ENCODE measurements at regions not wholly inside any gene's neighbourhood (a gene's known extent, or its start where the extent isn't known, plus 50 kb on each side); places are given as distances from the start of the nearest gene placed in this dataset.

GRCh38 chr12:115750340-115750739 is 527.2 kb downstream of the MED13L start:
- no peaks in the 10 kb centered on the region for H3K79me2 ChIP-seq (ENCODE audit: insufficient read depth, low read length)

DNA sequence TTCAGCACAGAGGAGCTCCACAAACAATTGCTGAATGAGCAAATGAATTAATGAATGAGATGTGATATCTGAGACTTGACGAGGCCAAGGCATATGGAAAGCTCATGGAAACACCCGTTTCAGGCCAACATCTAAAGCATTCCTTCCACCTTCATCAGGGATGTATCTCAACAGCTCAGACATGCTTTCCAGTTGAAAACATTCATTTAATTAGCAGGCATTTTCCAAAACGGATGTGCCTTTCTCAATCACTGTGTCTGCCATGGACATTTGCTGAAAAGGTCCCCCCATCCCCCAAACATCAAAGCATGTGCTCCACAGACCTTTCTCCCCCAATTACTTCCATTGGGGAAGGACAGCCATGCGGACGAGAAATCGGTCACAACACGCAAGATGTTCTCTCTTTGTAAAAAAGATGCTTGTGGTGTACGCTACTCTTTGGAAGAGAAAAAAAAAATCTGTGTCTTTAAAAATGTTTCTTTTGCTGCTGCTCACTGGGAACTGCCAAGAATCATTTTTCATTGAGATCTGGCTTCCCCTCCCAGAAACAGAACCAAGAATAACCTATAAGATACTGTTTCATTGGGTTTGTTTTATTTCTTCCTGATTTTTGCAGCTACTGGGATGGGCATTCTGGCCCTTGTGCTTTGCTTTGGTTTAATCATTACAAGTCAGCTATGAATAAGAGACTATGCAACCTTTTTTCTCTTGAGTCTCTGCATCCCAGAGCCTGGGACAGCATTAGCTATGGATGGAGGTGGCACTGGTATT is 528.2 kb downstream of the MED13L start:
- Histone ChIP-seq H3K9ac (ENCODE audit: low read length) (no peak overlapping the region), H3K9me3 (ENCODE audit: low read length) (no peaks in the 10 kb centered on the region), H3K27ac (ENCODE audit: low read depth, low read length, poor library complexity, severe bottlenecking) (no peak overlapping the region), H3K4me1 (ENCODE audit: insufficient read depth, low read length, severe bottlenecking) (no peaks in the 10 kb centered on the region), H3K27me3 (ENCODE audit: insufficient read depth, low read length) (peaks cover 4% of the 10 kb centered on the region; the same call in 1 of the 2 replicates), H4K20me1 (ENCODE audit: insufficient read depth, low read length) (no peaks in the 10 kb centered on the region), H2AFZ (ENCODE audit: low read length) (no peak overlapping the region), H3K4me3 (ENCODE audit: low read depth, low read length, poor library complexity, severe bottlenecking) (no peak overlapping the region), H3F3A (ENCODE audit: insufficient read depth, low read length) (no peaks in the 10 kb centered on the region), H3K9me2 (ENCODE audit: low read depth, low read length) (no peaks in the 10 kb centered on the region), H3K4me2 (ENCODE audit: low read length) (no peak overlapping the region), H3K79me2 (ENCODE audit: insufficient read depth, low read length) (no peaks in the 10 kb centered on the region), H3K36me3 (ENCODE audit: insufficient read depth, low read length) (no peaks in the 10 kb centered on the region)
- TF ChIP-seq CTCF (IDR thresholded peaks at IDR 0.05; ENCODE audit: low read length): no peak
- TF ChIP-seq EZH2 (IDR thresholded peaks at IDR 0.05; ENCODE audit: borderline replicate concordance, low read length): no peak

More at GRCh38 chr12:115750340-115750739, 527.2 kb downstream of the MED13L start:
- Histone ChIP-seq H3K27ac (ENCODE audit: low read depth, low read length, poor library complexity, severe bottlenecking) (no peak overlapping the region), H4K20me1 (ENCODE audit: insufficient read depth, low read length) (no peaks in the 10 kb centered on the region), H3F3A (ENCODE audit: insufficient read depth, low read length) (no peaks in the 10 kb centered on the region), H3K27me3 (ENCODE audit: insufficient read depth, low read length) (peaks cover 4% of the 10 kb centered on the region; the same call in 1 of the 2 replicates), H3K9me3 (ENCODE audit: low read length) (no peaks in the 10 kb centered on the region), H3K4me3 (ENCODE audit: low read depth, low read length, poor library complexity, severe bottlenecking) (no peak overlapping the region), H3K4me1 (ENCODE audit: insufficient read depth, low read length, severe bottlenecking) (no peaks in the 10 kb centered on the region), H2AFZ (ENCODE audit: low read length) (no peak overlapping the region), H3K4me2 (ENCODE audit: low read length) (no peak overlapping the region), H3K9ac (ENCODE audit: low read length) (no peak overlapping the region), H3K9me2 (ENCODE audit: low read depth, low read length) (no peaks in the 10 kb centered on the region), H3K36me3 (ENCODE audit: insufficient read depth, low read length) (no peaks in the 10 kb centered on the region)
- TF ChIP-seq EZH2 (IDR thresholded peaks at IDR 0.05; ENCODE audit: borderline replicate concordance, low read length) (no peak), CTCF (IDR thresholded peaks at IDR 0.05; ENCODE audit: low read length) (no peak)

GRCh38 chr12:115740586-115741155 is 536.8 kb downstream of the MED13L start:
- Histone ChIP-seq H3K9ac (ENCODE audit: low read length) (no peak overlapping the region), H3K27ac (ENCODE audit: low read depth, low read length, poor library complexity, severe bottlenecking) (no peak overlapping the region), H3K4me2 (ENCODE audit: low read length) (no peak overlapping the region), H3K36me3 (ENCODE audit: insufficient read depth, low read length) (no peaks in the 10 kb centered on the region), H3K4me3 (ENCODE audit: low read depth, low read length, poor library complexity, severe bottlenecking) (no peak overlapping the region), H4K20me1 (ENCODE audit: insufficient read depth, low read length) (no peaks in the 10 kb centered on the region), H3K4me1 (ENCODE audit: insufficient read depth, low read length, severe bottlenecking) (no peaks in the 10 kb centered on the region), H3K9me2 (ENCODE audit: low read depth, low read length) (no peaks in the 10 kb centered on the region), H3K9me3 (ENCODE audit: low read length) (no peaks in the 10 kb centered on the region), H3F3A (ENCODE audit: insufficient read depth, low read length) (no peaks in the 10 kb centered on the region), H2AFZ (ENCODE audit: low read length) (no peak overlapping the region), H3K27me3 (ENCODE audit: insufficient read depth, low read length) (no peaks in the 10 kb centered on the region), H3K79me2 (ENCODE audit: insufficient read depth, low read length) (no peaks in the 10 kb centered on the region)
- TF ChIP-seq CTCF (IDR thresholded peaks at IDR 0.05; ENCODE audit: low read length) (no peak), EZH2 (IDR thresholded peaks at IDR 0.05; ENCODE audit: borderline replicate concordance, low read length) (no peak)

All from OCI-LY1 (cell line).